ENCODE measurements at regions not wholly inside any gene's neighbourhood (a gene's known extent, or its start where the extent isn't known, plus 50 kb on each side); places are given as distances from the start of the nearest gene placed in this dataset.

- no peak overlapping the region for H2AFZ ChIP-seq (ENCODE audit: low read depth, low read length)
- H3K4me1 ChIP-seq (replicated peaks in 1 of 2; ENCODE audit: control insufficient read depth in 2 of 2, insufficient read depth in 2 of 2, low read length in 2 of 2): no peaks in the 10 kb centered on the region
- H3K36me3 ChIP-seq (ENCODE audit: control insufficient read depth, insufficient read depth, low read length): no peaks in the 10 kb centered on the region
- H4K20me1 ChIP-seq (replicated peaks; ENCODE audit: control insufficient read depth, insufficient read depth, low read length): no peaks in the 10 kb centered on the region; the same call in 1 of the 2 replicates
- no peaks in the 10 kb centered on the region for H3K9me3 ChIP-seq (replicated peaks; ENCODE audit: control insufficient read depth, insufficient read depth, low read depth, low read length)
- H3K4me3 ChIP-seq: no peak overlapping the region
- H3K27ac ChIP-seq (ENCODE audit: extremely low read depth, low read depth, low read length): no peak overlapping the region
- peak; percentile 12; the same call in 1 of the 2 replicates for TF ChIP-seq RFX1 (IDR thresholded peaks at IDR 0.05)
- TF ChIP-seq ETV1 (tag; conservative IDR thresholded peaks at IDR 0.05; ENCODE audit: low read depth): no peak
- no peaks in the 10 kb centered on the region for H3K79me2 ChIP-seq (ENCODE audit: control insufficient read depth, insufficient read depth, low read length)
- ChIA-PET CTCF (ENCODE audit: low intra/inter-chr PET ratio) (no interaction called here), POLR2A (no interaction called here)
- H3K9me1 ChIP-seq (ENCODE audit: control insufficient read depth, insufficient read depth, low read length): no peaks in the 10 kb centered on the region
- in situ Hi-C loops (cut with MboI) (no loop called here), intact Hi-C loops (cut with micrococcal nuclease) (no loop called here)
- H3K27me3 ChIP-seq (ENCODE audit: control insufficient read depth in 2 of 2, insufficient read depth in 2 of 2, low read length in 2 of 2): peaks cover 7 to 48% of the 10 kb centered on the region in 2 experiments; a peak in 3 of 5 replicates
- no peak overlapping the region for H3K9ac ChIP-seq (ENCODE audit: insufficient read depth in 1 of 2, low read depth in 2 of 2, low read length in 2 of 2)
- WGBS (ENCODE audit: insufficient coverage, low coverage, missing lambda C conversion rate): 2% methylated on average over 21 of the region's 22 CpGs
- DNase-seq (ENCODE audit: extremely low read depth in 1 of 4, low spot score in 3 of 4) (no peak), FAIRE-seq (no peak), ATAC-seq (no peak)
- BruUV-seq (replicated peaks): no TSS peak
- H3K4me2 ChIP-seq (ENCODE audit: insufficient read depth, low read length): no peak overlapping the region
These were observed 161.7 kb upstream of the MVB12B start for GRCh38 chr9:126164796-126165525.

DNA sequence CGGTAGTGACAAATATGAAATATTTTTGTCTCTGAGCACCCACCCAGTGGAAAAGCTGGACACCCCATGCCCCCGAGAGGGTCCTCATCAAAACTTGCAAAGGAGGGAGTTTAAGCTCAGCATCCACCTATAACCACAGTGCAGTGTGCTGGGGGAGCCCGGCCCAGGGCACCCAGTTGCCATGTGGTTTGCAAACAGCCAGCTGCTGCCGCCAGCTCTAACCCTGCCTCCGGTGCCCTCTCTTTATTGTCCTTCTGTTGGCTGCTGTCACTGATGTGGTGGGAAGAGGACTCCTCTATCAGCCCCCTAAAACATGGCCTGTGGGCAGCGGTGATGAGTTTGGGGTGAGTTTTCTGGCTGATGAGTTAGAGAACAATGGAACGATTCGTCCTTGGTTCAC lies 160.9 kb upstream of the MVB12B start:
- intact Hi-C loops (cut with micrococcal nuclease) (no loop called here), in situ Hi-C loops (cut with MboI) (no loop called here)
- Histone ChIP-seq H4K20me1 (replicated peaks; ENCODE audit: control insufficient read depth, insufficient read depth, low read length) (no peaks in the 10 kb centered on the region; the same call in 1 of the 2 replicates), H3K79me2 (ENCODE audit: control insufficient read depth, insufficient read depth, low read length) (no peaks in the 10 kb centered on the region), H3K4me2 (ENCODE audit: insufficient read depth, low read length) (no peak overlapping the region), H3K4me3 (no peak overlapping the region), H3K9me1 (ENCODE audit: control insufficient read depth, insufficient read depth, low read length) (no peaks in the 10 kb centered on the region), H3K27ac (ENCODE audit: extremely low read depth, low read depth, low read length) (no peak overlapping the region), H3K4me1 (replicated peaks in 1 of 2; ENCODE audit: control insufficient read depth in 2 of 2, insufficient read depth in 2 of 2, low read length in 2 of 2) (no peaks in the 10 kb centered on the region), H3K9me3 (replicated peaks; ENCODE audit: control insufficient read depth, insufficient read depth, low read depth, low read length) (no peaks in the 10 kb centered on the region), H3K36me3 (ENCODE audit: control insufficient read depth, insufficient read depth, low read length) (no peaks in the 10 kb centered on the region), H3K27me3 (ENCODE audit: control insufficient read depth in 2 of 2, insufficient read depth in 2 of 2, low read length in 2 of 2) (peaks cover 7 to 48% of the 10 kb centered on the region in 2 experiments; a peak in 4 of 5 replicates), H2AFZ (ENCODE audit: low read depth, low read length) (no peak overlapping the region), H3K9ac (ENCODE audit: insufficient read depth in 1 of 2, low read depth in 2 of 2, low read length in 2 of 2) (no peak overlapping the region)
- TF ChIP-seq MAX (CRISPR knock-in tag; IDR thresholded peaks at IDR 0.05) (no peak), KAT2B (IDR thresholded peaks at IDR 0.05; ENCODE audit: low read depth, low read length) (no peak), ETV1 (tag; conservative IDR thresholded peaks at IDR 0.05; ENCODE audit: low read depth) (no peak), ZBTB17 (CRISPR knock-in tag; IDR thresholded peaks at IDR 0.05) (no peak)
- TF ChIP-seq, protein P1, sequence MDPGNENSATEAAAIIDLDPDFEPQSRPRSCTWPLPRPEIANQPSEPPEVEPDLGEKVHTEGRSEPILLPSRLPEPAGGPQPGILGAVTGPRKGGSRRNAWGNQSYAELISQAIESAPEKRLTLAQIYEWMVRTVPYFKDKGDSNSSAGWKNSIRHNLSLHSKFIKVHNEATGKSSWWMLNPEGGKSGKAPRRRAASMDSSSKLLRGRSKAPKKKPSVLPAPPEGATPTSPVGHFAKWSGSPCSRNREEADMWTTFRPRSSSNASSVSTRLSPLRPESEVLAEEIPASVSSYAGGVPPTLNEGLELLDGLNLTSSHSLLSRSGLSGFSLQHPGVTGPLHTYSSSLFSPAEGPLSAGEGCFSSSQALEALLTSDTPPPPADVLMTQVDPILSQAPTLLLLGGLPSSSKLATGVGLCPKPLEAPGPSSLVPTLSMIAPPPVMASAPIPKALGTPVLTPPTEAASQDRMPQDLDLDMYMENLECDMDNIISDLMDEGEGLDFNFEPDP (CRISPR knock-in tag; IDR thresholded peaks at IDR 0.05): no peak
- TF ChIP-seq, protein P2, sequence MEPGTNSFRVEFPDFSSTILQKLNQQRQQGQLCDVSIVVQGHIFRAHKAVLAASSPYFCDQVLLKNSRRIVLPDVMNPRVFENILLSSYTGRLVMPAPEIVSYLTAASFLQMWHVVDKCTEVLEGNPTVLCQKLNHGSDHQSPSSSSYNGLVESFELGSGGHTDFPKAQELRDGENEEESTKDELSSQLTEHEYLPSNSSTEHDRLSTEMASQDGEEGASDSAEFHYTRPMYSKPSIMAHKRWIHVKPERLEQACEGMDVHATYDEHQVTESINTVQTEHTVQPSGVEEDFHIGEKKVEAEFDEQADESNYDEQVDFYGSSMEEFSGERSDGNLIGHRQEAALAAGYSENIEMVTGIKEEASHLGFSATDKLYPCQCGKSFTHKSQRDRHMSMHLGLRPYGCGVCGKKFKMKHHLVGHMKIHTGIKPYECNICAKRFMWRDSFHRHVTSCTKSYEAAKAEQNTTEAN (CRISPR knock-in tag; IDR thresholded peaks at IDR 0.05): no peak
- TF ChIP-seq, protein P3, sequence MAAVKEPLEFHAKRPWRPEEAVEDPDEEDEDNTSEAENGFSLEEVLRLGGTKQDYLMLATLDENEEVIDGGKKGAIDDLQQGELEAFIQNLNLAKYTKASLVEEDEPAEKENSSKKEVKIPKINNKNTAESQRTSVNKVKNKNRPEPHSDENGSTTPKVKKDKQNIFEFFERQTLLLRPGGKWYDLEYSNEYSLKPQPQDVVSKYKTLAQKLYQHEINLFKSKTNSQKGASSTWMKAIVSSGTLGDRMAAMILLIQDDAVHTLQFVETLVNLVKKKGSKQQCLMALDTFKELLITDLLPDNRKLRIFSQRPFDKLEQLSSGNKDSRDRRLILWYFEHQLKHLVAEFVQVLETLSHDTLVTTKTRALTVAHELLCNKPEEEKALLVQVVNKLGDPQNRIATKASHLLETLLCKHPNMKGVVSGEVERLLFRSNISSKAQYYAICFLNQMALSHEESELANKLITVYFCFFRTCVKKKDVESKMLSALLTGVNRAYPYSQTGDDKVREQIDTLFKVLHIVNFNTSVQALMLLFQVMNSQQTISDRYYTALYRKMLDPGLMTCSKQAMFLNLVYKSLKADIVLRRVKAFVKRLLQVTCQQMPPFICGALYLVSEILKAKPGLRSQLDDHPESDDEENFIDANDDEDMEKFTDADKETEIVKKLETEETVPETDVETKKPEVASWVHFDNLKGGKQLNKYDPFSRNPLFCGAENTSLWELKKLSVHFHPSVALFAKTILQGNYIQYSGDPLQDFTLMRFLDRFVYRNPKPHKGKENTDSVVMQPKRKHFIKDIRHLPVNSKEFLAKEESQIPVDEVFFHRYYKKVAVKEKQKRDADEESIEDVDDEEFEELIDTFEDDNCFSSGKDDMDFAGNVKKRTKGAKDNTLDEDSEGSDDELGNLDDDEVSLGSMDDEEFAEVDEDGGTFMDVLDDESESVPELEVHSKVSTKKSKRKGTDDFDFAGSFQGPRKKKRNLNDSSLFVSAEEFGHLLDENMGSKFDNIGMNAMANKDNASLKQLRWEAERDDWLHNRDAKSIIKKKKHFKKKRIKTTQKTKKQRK (IDR thresholded peaks at IDR 0.05; ENCODE audit: borderline replicate concordance, low read depth, low read length): no peak
- ChIA-PET POLR2A (no interaction called here), CTCF (ENCODE audit: low intra/inter-chr PET ratio) (no interaction called here)
- 2% methylated on average over 8 of the region's 8 CpGs for WGBS (ENCODE audit: insufficient coverage, low coverage, missing lambda C conversion rate)
- DNase-seq (ENCODE audit: extremely low read depth in 1 of 4, low spot score in 3 of 4) (no peak), FAIRE-seq (no peak), ATAC-seq (no peak)
- no TSS peak for BruUV-seq (replicated peaks)

All from K562 (cell line).